ENCODE measurements at regions not wholly inside any gene's neighbourhood (a gene's known extent, or its start where the extent isn't known, plus 50 kb on each side); places are given as distances from the start of the nearest gene placed in this dataset.
A peak's percentile ranks its signal among the peaks of the same experiment; 100 is the strongest.

- H3K27ac ChIP-seq (replicated peaks; ENCODE audit: low read length) = no peak overlapping the region
- no peak overlapping the region for H2BK15ac ChIP-seq (ENCODE audit: low read length)
- H2AFZ ChIP-seq (ENCODE audit: low read length) = no peak overlapping the region
- no peak overlapping the region for H3K18ac ChIP-seq (ENCODE audit: low read length)
- H3K23ac ChIP-seq (ENCODE audit: low read depth, low read length, poor library complexity) = no peak overlapping the region
- no peak overlapping the region for H3K9ac ChIP-seq (ENCODE audit: low read depth, low read length, poor library complexity)
- H3K14ac ChIP-seq (ENCODE audit: low read length) = no peak overlapping the region
- H3K9me3 ChIP-seq (replicated peaks in 1 of 2; ENCODE audit: control insufficient read depth in 2 of 2, insufficient read depth in 1 of 2, low read depth in 1 of 2, low read length in 2 of 2) = peaks cover 5 to 41% of the 10 kb centered on the region in 2 donors
- no peak overlapping the region for H3K4me3 ChIP-seq (ENCODE audit: low read length in 2 of 2)
- no peak overlapping the region for H2BK120ac ChIP-seq (ENCODE audit: low read depth, low read length)
- no peaks in the 10 kb centered on the region for H3K27me3 ChIP-seq (ENCODE audit: control insufficient read depth in 3 of 3, insufficient read depth in 3 of 3, low read depth in 1 of 3, low read length in 3 of 3)
- no peaks in the 10 kb centered on the region for H3K36me3 ChIP-seq (replicated peaks in 1 of 2; ENCODE audit: control insufficient read depth in 2 of 2, insufficient read depth in 2 of 2, low read length in 2 of 2)
- no peak overlapping the region for H3K4me2 ChIP-seq (ENCODE audit: insufficient read depth, low read length, poor library complexity, severe bottlenecking)
- no peak overlapping the region for H2BK12ac ChIP-seq (ENCODE audit: low read length)
- peak overlapping the region; percentile 1 for H2AK5ac ChIP-seq (ENCODE audit: low read depth, low read length)
- peaks cover 7 to 15% of the 10 kb centered on the region in 2 donors for H3K4me1 ChIP-seq (ENCODE audit: control insufficient read depth in 2 of 2, insufficient read depth in 1 of 2, low read depth in 1 of 2, low read length in 2 of 2)
- H3K4ac ChIP-seq (ENCODE audit: low read length) = no peak overlapping the region
- H3K79me1 ChIP-seq (ENCODE audit: low read depth, low read length) = no peaks in the 10 kb centered on the region
- DNase-seq (ENCODE audit: low spot score) = no peak
- WGBS, 2 donors (ENCODE audit: extremely low coverage in 2 of 2, insufficient read length in 2 of 2, insufficient replicate concordance in 1 of 2) = no CpG with 5 or more reads among the region's 2 CpGs
- H4K8ac ChIP-seq (ENCODE audit: low read depth, low read length) = no peak overlapping the region
- H2BK5ac ChIP-seq (ENCODE audit: low read length) = no peak overlapping the region
- no peak overlapping the region for H4K91ac ChIP-seq (ENCODE audit: low read depth, low read length, poor library complexity)
These were observed 161.8 kb upstream of the CENPE start for GRCh38 chr4:103359900-103360299.

- Histone ChIP-seq H3K79me1 (ENCODE audit: low read depth, low read length) (no peaks in the 10 kb centered on the region), H4K8ac (ENCODE audit: low read depth, low read length) (no peak overlapping the region), H3K18ac (ENCODE audit: low read length) (no peak overlapping the region), H2BK15ac (ENCODE audit: low read length) (no peak overlapping the region), H2AK5ac (ENCODE audit: low read depth, low read length) (no peak overlapping the region), H3K27ac (replicated peaks; ENCODE audit: low read length) (no peak overlapping the region), H3K9ac (ENCODE audit: low read depth, low read length, poor library complexity) (no peak overlapping the region), H3K4me2 (ENCODE audit: insufficient read depth, low read length, poor library complexity, severe bottlenecking) (no peak overlapping the region), H4K91ac (ENCODE audit: low read depth, low read length, poor library complexity) (no peak overlapping the region), H3K14ac (ENCODE audit: low read length) (no peak overlapping the region), H3K4ac (ENCODE audit: low read length) (no peak overlapping the region), H3K4me1 (ENCODE audit: control insufficient read depth in 2 of 2, insufficient read depth in 1 of 2, low read depth in 1 of 2, low read length in 2 of 2) (no peaks in the 10 kb centered on the region), H3K9me3 (replicated peaks in 1 of 2; ENCODE audit: control insufficient read depth in 2 of 2, insufficient read depth in 1 of 2, low read depth in 1 of 2, low read length in 2 of 2) (peaks cover 5 to 14% of the 10 kb centered on the region in 2 donors), H3K27me3 (ENCODE audit: control insufficient read depth in 3 of 3, insufficient read depth in 3 of 3, low read depth in 1 of 3, low read length in 3 of 3) (no peaks in the 10 kb centered on the region), H3K23ac (ENCODE audit: low read depth, low read length, poor library complexity) (no peak overlapping the region), H2BK12ac (ENCODE audit: low read length) (no peak overlapping the region), H3K4me3 (ENCODE audit: low read length in 2 of 2) (no peak overlapping the region), H2BK120ac (ENCODE audit: low read depth, low read length) (no peak overlapping the region), H2AFZ (ENCODE audit: low read length) (no peak overlapping the region), H2BK5ac (ENCODE audit: low read length) (no peak overlapping the region), H3K36me3 (replicated peaks in 1 of 2; ENCODE audit: control insufficient read depth in 2 of 2, insufficient read depth in 2 of 2, low read length in 2 of 2) (no peaks in the 10 kb centered on the region)
- DNase-seq (ENCODE audit: low spot score) = no peak
- no CpG with 5 or more reads among the region's 2 CpGs for WGBS, 2 donors (ENCODE audit: extremely low coverage in 2 of 2, insufficient read length in 2 of 2, insufficient replicate concordance in 1 of 2)
These were observed 155.9 kb upstream of the CENPE start for GRCh38 chr4:103354006-103354405.

GRCh38 chr4:103329642-103330041 is 131.5 kb upstream of the CENPE start:
- Histone ChIP-seq H3K9ac (ENCODE audit: low read depth, low read length, poor library complexity) (no peak overlapping the region), H2BK5ac (ENCODE audit: low read length) (no peak overlapping the region), H4K91ac (ENCODE audit: low read depth, low read length, poor library complexity) (no peak overlapping the region), H3K4ac (ENCODE audit: low read length) (no peak overlapping the region), H2AFZ (ENCODE audit: low read length) (peak overlapping the region; percentile 45), H2BK120ac (ENCODE audit: low read depth, low read length) (no peak overlapping the region), H3K27me3 (ENCODE audit: control insufficient read depth in 3 of 3, insufficient read depth in 3 of 3, low read depth in 1 of 3, low read length in 3 of 3) (no peaks in the 10 kb centered on the region), H3K23ac (ENCODE audit: low read depth, low read length, poor library complexity) (no peak overlapping the region), H3K4me1 (ENCODE audit: control insufficient read depth in 2 of 2, insufficient read depth in 1 of 2, low read depth in 1 of 2, low read length in 2 of 2) (no peaks in the 10 kb centered on the region), H3K14ac (ENCODE audit: low read length) (no peak overlapping the region), H3K4me3 (ENCODE audit: low read length in 2 of 2) (no peak overlapping the region), H3K9me3 (replicated peaks in 1 of 2; ENCODE audit: control insufficient read depth in 2 of 2, insufficient read depth in 1 of 2, low read depth in 1 of 2, low read length in 2 of 2) (peaks cover 0 to 3% of the 10 kb centered on the region in 2 donors), H3K4me2 (ENCODE audit: insufficient read depth, low read length, poor library complexity, severe bottlenecking) (no peak overlapping the region), H2AK5ac (ENCODE audit: low read depth, low read length) (no peak overlapping the region), H3K36me3 (replicated peaks in 1 of 2; ENCODE audit: control insufficient read depth in 2 of 2, insufficient read depth in 2 of 2, low read length in 2 of 2) (no peaks in the 10 kb centered on the region), H2BK12ac (ENCODE audit: low read length) (no peak overlapping the region), H3K79me1 (ENCODE audit: low read depth, low read length) (no peaks in the 10 kb centered on the region), H3K27ac (replicated peaks; ENCODE audit: low read length) (no peak overlapping the region), H3K18ac (ENCODE audit: low read length) (no peak overlapping the region), H4K8ac (ENCODE audit: low read depth, low read length) (no peak overlapping the region), H2BK15ac (ENCODE audit: low read length) (no peak overlapping the region)
- DNase-seq (ENCODE audit: low spot score) = no peak

- H3K4ac ChIP-seq (ENCODE audit: low read length) = no peak overlapping the region
- no peaks in the 10 kb centered on the region for H3K36me3 ChIP-seq (replicated peaks in 1 of 2; ENCODE audit: control insufficient read depth in 2 of 2, insufficient read depth in 2 of 2, low read length in 2 of 2)
- no peak overlapping the region for H2BK15ac ChIP-seq (ENCODE audit: low read length)
- H2BK5ac ChIP-seq (ENCODE audit: low read length) = no peak overlapping the region
- H2BK12ac ChIP-seq (ENCODE audit: low read length) = no peak overlapping the region
- H3K18ac ChIP-seq (ENCODE audit: low read length) = no peak overlapping the region
- no peaks in the 10 kb centered on the region for H3K27me3 ChIP-seq (ENCODE audit: control insufficient read depth in 3 of 3, insufficient read depth in 3 of 3, low read depth in 1 of 3, low read length in 3 of 3)
- H3K27ac ChIP-seq (replicated peaks; ENCODE audit: low read length) = no peak overlapping the region
- no peak overlapping the region for H4K8ac ChIP-seq (ENCODE audit: low read depth, low read length)
- no peaks in the 10 kb centered on the region for H3K79me1 ChIP-seq (ENCODE audit: low read depth, low read length)
- no peak overlapping the region for H4K91ac ChIP-seq (ENCODE audit: low read depth, low read length, poor library complexity)
- no CpG with 5 or more reads among the region's 1 CpG for WGBS, 2 donors (ENCODE audit: extremely low coverage in 2 of 2, insufficient read length in 2 of 2, insufficient replicate concordance in 1 of 2)
- no peak overlapping the region for H2BK120ac ChIP-seq (ENCODE audit: low read depth, low read length)
- H3K14ac ChIP-seq (ENCODE audit: low read length) = no peak overlapping the region
- DNase-seq (ENCODE audit: low spot score) = no peak
- H3K4me1 ChIP-seq (ENCODE audit: control insufficient read depth in 2 of 2, insufficient read depth in 1 of 2, low read depth in 1 of 2, low read length in 2 of 2) = no peaks in the 10 kb centered on the region
- H3K23ac ChIP-seq (ENCODE audit: low read depth, low read length, poor library complexity) = no peak overlapping the region
- no peak overlapping the region for H3K4me2 ChIP-seq (ENCODE audit: insufficient read depth, low read length, poor library complexity, severe bottlenecking)
- H2AFZ ChIP-seq (ENCODE audit: low read length) = no peak overlapping the region
- no peaks in the 10 kb centered on the region for H3K9me3 ChIP-seq (replicated peaks in 1 of 2; ENCODE audit: control insufficient read depth in 2 of 2, insufficient read depth in 1 of 2, low read depth in 1 of 2, low read length in 2 of 2)
- H3K9ac ChIP-seq (ENCODE audit: low read depth, low read length, poor library complexity) = no peak overlapping the region
- no peak overlapping the region for H2AK5ac ChIP-seq (ENCODE audit: low read depth, low read length)
- H3K4me3 ChIP-seq (ENCODE audit: low read length in 2 of 2) = no peak overlapping the region
These were observed 126.7 kb upstream of the CENPE start for GRCh38 chr4:103324811-103325210.
